ENCODE measurements at regions not wholly inside any gene's neighbourhood (a gene's known extent, or its start where the extent isn't known, plus 50 kb on each side); places are given as distances from the start of the nearest gene placed in this dataset.
"Not testable (repeated sequence)": the region's sequence is repeated elsewhere in the genome, so short reads cannot be mapped to it uniquely, and the experiment has no call there.

- in situ Hi-C loops (cut with HindIII; ENCODE audit: low sequenced_read_pairs), result no loop called here
Measured at GRCh38 chr18:22728481-22729105, 204.5 kb upstream of the RBBP8 start.

DNA sequence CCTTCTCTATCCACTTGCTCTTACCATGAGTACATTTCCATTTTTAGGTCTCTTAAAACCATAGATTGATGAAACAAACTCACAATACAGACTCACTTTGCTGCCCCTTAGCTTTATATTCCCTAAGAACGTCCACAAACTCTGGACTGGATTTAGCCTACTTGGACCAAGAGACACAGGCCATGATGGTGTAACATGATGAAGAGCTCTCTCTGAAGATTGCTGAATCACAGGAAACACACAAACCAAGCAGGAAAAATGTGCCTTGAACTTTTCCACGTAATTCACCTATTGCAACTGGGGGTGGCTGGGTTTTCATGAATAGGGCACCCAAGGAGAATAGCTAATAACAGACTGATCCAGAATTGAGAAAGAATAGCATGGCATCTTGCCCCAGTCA, 201.7 kb upstream of the RBBP8 start:
- in situ Hi-C loops (cut with HindIII; ENCODE audit: low sequenced_read_pairs), result no loop called here

DNA sequence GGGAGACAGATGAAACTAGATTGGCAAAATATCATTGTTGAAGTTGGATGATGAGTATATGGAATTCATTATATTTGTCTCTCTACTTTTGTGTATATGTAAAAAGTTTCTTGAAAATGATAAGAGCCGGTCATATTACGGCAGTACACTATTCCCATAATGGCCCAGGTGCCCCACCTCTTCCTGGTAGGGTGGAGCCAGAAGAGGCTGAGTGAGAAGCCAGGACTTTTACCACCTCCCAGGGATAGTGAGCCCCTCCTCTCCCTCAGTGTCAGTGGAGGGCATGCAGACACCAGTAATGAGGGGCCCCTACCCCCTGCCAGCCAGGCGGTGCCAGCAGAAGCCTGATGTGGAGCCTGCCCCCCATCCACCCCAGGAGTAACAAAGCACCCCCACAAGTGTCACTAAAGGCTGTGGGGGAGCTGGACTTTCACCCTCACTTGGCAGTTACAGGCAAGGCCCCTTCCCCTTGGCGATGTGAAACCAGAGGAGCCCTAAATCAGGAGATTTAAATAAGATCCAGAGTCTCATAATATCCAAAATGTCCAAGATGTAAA, 198.9 kb upstream of the RBBP8 start:
- in situ Hi-C loops (cut with HindIII; ENCODE audit: low sequenced_read_pairs), result no loop called here

GRCh38 chr18:22734791-22735627, 198.1 kb upstream of the RBBP8 start:
- in situ Hi-C loops (cut with HindIII; ENCODE audit: low sequenced_read_pairs), result no loop called here

- in situ Hi-C loops (cut with HindIII; ENCODE audit: low sequenced_read_pairs), result no loop called here
Measured at GRCh38 chr18:22737054-22737453, 196.1 kb upstream of the RBBP8 start.

DNA sequence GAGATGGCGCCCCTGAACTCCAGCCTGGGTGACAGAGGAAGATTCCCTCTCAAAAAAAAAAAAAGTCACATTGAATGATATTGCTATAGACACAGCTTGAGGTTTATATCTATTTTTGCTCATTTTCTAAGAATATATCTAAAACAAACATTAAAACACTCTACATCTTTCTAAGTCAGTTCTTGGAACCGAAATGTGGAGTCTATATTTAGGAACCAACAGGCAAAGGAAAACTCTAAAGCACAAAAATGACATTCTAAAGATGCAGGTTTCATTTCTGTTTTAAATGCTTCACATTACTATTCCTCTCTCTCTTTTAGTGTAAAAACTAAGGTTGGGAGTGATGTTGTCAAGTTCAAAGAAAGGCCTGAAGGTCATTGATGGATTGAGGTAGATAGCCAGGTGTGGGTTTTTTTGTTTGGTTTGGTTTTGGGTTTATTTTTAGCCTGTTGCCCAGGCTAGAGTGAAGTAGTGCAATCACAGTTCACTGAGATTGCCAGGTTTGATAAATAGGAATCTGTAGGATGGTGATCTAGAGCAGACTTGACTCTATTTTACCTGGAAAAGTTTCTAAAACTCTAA, 194.0 kb upstream of the RBBP8 start:
- in situ Hi-C loops (cut with HindIII; ENCODE audit: low sequenced_read_pairs), result no loop called here

GRCh38 chr18:22739789-22740188, 193.3 kb upstream of the RBBP8 start:
- in situ Hi-C loops (cut with HindIII; ENCODE audit: low sequenced_read_pairs), result no loop called here

- in situ Hi-C loops (cut with HindIII; ENCODE audit: low sequenced_read_pairs), result no loop called here
Measured at GRCh38 chr18:22741318-22741717, 191.8 kb upstream of the RBBP8 start.

DNA sequence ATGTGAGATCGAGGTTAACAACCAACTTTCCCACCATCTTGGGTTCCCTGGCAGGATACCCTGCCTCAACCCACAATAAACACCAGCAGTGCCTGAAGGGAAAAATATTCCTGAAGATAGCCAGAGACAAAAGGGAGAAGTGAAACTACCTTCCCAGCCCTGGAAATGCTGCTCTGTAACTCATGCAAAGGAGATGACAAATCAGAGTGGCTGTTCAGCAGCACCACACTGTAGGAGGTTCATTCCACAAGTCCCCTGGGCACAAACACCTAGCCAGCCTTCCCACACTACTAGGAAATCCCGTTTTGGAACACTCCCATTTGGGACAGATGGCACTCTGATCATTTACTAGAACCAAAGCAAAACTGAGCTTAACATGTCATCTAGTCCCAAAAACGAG, 190.7 kb upstream of the RBBP8 start:
- in situ Hi-C loops (cut with HindIII; ENCODE audit: low sequenced_read_pairs), result no loop called here

GRCh38 chr18:22745966-22746365, 187.2 kb upstream of the RBBP8 start:
- in situ Hi-C loops (cut with HindIII; ENCODE audit: low sequenced_read_pairs), result no loop called here

DNA sequence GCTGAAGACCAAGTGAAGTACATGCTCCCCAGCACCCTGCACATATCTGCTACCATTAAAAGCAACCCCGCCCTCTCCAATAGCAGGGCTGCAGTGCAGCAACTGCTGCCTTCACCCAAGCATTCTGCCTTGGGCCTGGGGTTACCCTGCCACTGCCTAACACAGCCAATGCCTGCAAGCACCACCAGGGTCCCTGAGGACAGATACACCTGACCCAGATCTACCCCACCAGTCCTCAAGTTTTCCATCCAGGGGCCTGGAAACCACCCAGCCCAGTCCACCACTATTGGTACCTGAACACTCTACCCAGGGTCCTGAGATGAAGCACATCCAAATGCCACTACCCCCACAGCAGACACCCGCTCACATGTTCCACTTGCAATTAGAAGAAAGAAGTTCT, 181.1 kb upstream of the RBBP8 start:
- in situ Hi-C loops (cut with HindIII; ENCODE audit: low sequenced_read_pairs), result no loop called here

GRCh38 chr18:22753130-22753831, 179.8 kb upstream of the RBBP8 start:
- in situ Hi-C loops (cut with HindIII; ENCODE audit: low sequenced_read_pairs), result no loop called here

DNA sequence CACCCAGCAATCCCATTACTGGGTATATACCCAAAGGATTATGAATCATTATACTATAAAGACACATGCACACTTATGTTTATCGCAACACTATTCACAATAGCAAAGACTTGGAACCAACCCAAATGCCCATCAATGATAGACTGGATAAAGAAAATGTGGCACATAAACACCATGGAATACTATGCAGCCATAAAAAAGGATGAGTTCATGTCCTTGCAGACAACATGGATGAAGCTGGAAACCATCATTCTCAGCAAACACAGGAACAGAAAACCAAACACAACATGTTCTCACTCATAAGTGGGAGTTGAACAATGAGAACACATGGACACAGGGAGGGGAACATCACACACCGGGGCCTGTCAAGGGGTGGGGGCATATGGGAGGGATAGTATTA, 169.1 kb upstream of the RBBP8 start:
- in situ Hi-C loops (cut with HindIII; ENCODE audit: low sequenced_read_pairs), result not testable (repeated sequence)

- in situ Hi-C loops (cut with HindIII; ENCODE audit: low sequenced_read_pairs), result no loop called here
Measured at GRCh38 chr18:22765896-22766295, 167.2 kb upstream of the RBBP8 start.

DNA sequence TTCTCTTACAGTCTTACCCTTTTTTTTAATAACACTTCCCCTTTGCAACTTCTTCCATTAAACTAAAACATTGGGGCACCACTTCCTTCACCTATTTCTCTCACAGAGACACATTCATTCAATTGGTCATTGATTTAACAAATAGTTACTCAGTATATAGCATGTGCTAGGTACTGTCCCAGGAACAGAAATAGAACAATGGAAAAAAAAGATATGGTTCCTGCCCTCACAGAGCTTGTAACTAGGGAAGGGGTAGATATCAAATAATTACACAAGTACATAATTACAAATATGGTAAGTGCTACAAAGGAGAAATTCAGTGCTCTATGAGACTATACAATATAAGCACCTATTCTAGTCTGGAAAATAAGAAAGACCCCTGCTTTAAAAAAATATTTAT, 165.5 kb upstream of the RBBP8 start:
- in situ Hi-C loops (cut with HindIII; ENCODE audit: low sequenced_read_pairs), result no loop called here

- in situ Hi-C loops (cut with HindIII; ENCODE audit: low sequenced_read_pairs), result no loop called here
Measured at GRCh38 chr18:22773944-22774343, 159.2 kb upstream of the RBBP8 start.

- in situ Hi-C loops (cut with HindIII; ENCODE audit: low sequenced_read_pairs), result no loop called here
Measured at GRCh38 chr18:22778996-22779395, 154.1 kb upstream of the RBBP8 start.

- in situ Hi-C loops (cut with HindIII; ENCODE audit: low sequenced_read_pairs), result no loop called here
Measured at GRCh38 chr18:22783245-22783644, 149.9 kb upstream of the RBBP8 start.

- in situ Hi-C loops (cut with HindIII; ENCODE audit: low sequenced_read_pairs), result no loop called here
Measured at GRCh38 chr18:22783662-22784076, 149.5 kb upstream of the RBBP8 start.

DNA sequence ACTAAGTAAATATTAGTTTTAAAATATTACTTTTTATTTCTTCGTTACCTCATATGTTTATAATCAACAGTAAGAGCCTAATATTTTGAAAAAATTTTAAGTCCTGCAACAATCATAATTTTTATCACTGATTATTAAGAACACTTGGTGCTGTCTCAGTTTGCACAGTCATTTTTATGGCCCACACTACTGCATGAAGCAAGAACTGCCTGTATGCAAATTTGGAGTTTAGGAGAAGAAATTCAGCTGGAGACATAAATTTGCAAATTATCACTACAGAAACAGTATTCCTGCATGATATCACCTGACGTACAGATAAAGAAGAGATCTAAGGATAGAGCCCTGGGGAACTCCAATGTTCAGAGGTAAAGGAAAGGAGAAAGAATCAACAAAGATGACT, 144.1 kb upstream of the RBBP8 start:
- in situ Hi-C loops (cut with HindIII; ENCODE audit: low sequenced_read_pairs), result no loop called here

DNA sequence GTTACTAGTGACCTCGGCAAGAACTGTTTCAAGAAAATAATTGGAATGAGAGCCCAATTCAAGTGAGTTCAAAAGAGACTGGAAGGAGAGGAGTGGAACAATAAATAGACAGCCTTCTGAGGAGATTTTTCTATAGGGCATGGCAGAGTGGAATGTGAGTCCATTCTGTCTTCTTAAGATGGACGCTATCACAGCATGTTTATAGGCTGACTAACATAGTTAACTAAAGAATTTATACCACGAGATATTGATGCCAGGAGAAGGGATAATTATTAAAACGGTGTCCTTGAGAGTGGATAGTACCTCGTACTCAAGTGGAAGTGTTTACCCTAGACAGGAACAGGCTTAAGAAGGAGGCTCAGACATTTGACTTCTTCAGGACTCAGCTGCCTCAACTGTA, 143.5 kb upstream of the RBBP8 start:
- in situ Hi-C loops (cut with HindIII; ENCODE audit: low sequenced_read_pairs), result no loop called here

All from endothelial cell of hepatic sinusoid (primary cell).